Stimulated activated CD8-positive, alpha-beta memory T cell treated with anti-CD3 and anti-CD28 coated beads, Interleukin-12 subunit alpha, Interleukin-12 subunit beta, amount 100 ng/mL, for 4 hours (primary cell): ENCODE measurements at regions not wholly inside any gene's neighbourhood (a gene's known extent, or its start where the extent isn't known, plus 50 kb on each side); places are given as distances from the start of the nearest gene placed in this dataset.

Experiments
- DNase-seq: peaks from one replicate; pipeline ENCODE4 v3.0.0-alpha.2; 2020; ENCODE audit warnings: low read depth

GRCh38 chr10:130799532-130799931 is 512.0 kb downstream of the TCERG1L start:
- no peak for DNase-seq

GRCh38 chr10:130800281-130800680 is 511.2 kb downstream of the TCERG1L start:
- DNase-seq: no peak

DNA sequence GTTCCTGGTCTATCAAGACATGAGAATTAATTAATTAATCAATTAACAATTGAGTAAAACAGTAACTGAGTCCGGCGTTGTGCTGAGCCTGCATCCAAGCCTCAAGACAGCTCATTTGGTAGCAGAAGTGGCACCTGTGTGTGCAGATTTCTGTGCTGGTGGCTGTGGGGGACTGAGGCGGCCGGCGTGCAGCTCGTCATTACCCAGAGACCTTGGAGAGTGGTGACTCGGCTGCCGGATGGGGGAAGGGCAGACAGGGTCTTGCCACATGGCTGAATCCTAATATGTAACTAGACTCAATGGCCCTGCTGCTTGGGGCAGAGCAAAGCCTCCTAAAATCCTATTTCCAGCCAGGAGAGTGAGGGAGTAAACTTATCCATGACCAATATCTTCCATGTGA is 510.2 kb downstream of the TCERG1L start:
- DNase-seq: no peak

DNA sequence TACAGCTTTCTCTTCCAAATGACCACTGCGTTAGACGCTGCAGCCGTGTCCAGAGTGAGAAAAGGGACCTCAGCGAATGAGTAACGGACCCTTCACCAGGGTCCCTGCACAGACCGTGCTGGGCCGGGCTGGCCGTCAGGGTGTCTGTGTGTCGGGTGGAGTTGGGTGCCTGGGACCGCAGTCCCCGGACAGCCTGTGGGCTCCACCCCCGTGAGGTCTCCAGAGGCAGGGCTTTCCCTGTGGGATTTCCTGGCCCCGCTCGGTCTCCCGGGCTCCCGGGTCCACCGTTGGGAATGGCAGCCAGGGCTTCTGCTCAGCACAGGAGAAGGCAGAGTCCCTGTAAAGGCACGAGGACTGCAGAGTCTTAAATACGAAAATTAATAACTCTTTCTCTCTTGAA is 509.7 kb downstream of the TCERG1L start:
- no peak for DNase-seq

DNA sequence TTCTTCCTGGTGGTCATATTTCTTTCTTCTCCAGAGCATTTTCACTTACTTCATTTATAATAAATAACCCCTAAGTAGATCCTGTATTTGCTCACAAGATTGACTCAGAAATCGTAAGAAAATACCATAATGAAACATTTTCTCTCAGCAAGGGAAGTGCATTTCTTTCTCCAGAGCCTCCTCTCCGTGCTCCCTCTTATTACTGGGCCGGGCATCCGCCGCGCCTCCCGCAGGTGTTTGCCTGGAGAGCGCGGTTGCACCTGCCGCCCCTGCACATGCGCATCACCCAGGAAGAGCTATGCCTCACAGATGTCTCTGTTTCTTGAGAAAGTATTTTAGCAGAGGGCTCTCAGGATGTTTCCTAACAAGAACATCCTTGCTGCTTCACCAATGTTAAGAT is 509.2 kb downstream of the TCERG1L start:
- no peak for DNase-seq

DNA sequence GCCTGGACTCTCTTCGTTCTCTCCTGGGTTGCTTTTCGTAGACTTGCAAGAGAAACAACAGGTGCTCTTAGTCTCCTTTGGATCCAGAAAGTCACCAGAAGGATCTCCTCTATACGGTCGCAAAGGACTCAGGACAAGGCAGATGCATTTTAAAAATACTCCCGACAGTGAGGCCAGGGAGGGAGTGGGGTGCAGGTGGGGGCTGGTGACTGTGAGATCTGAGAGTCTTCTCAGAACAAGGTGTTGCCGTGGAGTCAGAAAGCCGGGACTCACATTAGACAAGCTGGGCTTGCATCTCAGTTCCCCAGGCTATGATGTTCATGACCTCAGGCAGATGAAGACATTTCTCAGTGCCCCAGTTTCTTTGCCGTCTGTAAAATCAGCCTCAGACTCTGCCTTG is 507.2 kb downstream of the TCERG1L start:
- no peak for DNase-seq

- DNase-seq: no peak
These were observed 506.5 kb downstream of the TCERG1L start for GRCh38 chr10:130804778-130805634.

GRCh38 chr10:130805635-130806030 is 505.9 kb downstream of the TCERG1L start:
- no peak for DNase-seq

- no peak for DNase-seq
These were observed 505.1 kb downstream of the TCERG1L start for GRCh38 chr10:130806426-130806825.

- DNase-seq: no peak
These were observed 504.4 kb downstream of the TCERG1L start for GRCh38 chr10:130807096-130807495.

DNA sequence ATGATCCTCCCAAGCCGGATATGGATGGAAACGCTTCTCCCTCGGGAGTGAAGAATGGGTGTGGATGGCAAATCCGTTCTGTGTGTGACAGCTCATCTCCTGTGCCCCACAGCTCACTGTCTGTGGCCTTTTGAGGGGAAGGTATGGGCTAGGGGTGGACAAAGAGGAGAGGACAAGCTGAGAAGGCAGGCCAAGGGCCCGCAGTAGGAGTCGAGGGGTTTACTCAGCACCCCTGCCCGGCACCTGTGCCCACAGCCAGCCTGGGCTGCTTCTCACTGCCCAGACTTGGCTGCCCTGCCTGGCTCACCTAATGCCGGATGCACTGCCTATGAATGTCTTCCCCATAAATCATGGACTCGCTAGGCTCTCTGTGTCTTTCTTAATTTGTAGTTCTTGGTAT is 503.8 kb downstream of the TCERG1L start:
- DNase-seq: no peak

GRCh38 chr10:130808243-130808642 is 503.3 kb downstream of the TCERG1L start:
- no peak for DNase-seq

DNA sequence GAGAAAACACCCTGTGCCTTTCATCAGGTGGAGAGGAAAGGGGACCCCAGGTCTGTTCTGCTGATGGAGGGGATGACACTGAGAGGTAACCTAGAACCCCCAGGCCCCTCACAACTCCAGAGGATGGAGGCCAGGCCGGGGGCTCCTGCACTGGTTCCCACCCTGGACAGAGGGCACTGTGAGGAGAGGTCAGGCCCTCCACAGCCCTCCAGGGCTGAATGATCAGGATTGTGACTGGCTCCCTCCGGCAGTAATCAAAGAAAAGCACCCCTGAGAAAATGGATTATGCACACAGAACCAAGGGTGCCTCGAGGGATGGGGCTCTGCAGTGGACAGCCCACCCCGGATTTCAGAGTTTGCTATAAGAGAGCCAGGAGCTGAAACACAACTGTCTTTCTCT is 502.8 kb downstream of the TCERG1L start:
- DNase-seq: no peak

DNA sequence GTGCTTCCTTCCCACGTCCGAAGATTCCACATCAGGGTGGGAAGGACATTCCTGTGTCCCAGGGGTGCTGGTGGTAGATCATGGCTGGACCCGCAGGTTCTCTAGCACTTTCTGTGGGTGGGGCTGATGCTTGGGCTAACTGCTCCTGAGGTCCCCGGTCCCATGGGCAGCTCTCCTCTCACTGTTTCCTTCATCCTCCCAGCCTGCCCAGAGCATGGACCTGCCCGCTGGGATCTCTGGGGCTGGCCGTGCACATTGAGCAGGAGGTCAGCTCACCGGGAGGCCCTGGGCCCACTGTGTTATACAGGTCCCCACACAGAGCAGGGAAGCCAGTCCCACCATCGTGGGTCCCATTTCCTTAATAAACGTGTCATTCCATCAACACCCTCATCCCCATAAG is 502.3 kb downstream of the TCERG1L start:
- no peak for DNase-seq

DNA sequence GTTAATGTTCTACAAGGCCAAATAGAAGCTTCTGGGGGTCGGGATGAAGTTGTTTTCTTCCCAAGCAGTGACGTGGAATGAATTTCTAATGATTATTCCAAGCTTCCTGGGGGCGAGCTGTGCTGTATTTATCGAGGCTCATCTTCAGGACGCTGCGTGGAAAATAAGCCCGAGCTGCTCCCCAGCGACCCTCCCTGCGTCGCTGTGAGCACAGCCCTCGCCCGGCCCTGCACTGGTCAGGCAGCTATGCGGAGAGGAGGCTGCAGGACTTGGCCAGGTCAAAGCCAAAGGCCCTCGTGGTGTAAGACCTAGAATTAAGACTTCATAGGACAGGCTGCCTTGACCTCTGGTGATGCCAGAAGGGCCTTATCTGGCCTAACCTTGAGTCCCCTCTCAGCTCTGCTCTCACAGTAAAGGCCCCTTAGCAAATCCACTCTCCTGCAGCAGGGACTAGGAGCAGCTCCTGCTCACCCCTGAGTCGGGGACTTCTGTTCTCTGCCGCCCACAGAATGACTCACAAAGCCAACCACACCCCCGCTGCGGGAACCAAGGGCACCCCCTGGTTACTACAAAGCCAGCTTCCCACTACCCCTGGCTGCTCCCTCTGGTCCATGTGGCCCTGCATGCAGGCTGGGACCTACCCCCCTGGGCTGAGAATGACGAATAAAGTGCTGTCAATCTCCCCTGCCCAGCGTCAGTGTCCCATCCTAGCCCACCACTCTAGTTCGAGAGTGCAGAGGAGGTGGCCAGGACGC is 501.6 kb downstream of the TCERG1L start:
- DNase-seq: no peak

GRCh38 chr10:130810856-130811255 is 500.7 kb downstream of the TCERG1L start:
- no peak for DNase-seq

- no peak for DNase-seq
These were observed 499.0 kb downstream of the TCERG1L start for GRCh38 chr10:130812381-130813148.

GRCh38 chr10:130814610-130815009 is 496.9 kb downstream of the TCERG1L start:
- no peak for DNase-seq

DNA sequence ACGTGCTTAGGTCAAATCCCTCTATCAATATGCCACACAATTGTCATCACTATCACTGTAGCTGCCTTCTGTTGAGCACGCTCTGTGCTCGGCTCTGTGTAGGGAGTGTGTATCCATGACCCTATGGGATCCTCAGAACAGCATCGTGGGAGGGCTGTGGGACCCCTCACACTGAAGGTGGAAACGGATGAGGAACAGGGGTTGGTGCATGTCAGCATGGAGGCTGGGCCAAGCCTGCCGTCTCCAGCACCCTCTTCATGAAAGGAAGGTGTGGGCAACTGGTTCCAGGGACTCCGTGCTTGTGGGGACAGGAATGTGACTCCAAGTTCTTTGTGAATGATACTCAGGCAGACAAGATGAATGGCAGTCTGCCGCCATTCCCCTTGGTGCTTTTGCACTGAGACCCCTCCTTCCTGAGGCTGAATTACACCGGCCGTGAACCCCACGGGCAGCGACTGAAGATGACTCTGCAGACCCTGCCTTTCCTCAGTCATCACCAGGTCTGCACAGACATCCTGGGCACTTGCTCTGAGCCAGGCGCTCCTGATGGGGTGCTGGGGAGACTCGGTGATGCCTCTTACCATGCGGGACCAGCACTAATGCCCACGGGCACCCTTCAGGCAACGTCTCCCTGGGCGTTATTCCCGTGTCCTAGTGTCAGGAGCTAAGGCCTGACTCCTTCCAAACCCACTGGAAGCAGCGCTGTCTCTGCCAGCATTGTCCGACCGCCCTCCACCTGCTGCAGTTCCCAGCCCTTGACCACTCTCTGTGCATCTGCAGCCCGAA is 495.2 kb downstream of the TCERG1L start:
- no peak for DNase-seq

GRCh38 chr10:130817046-130817624 is 494.4 kb downstream of the TCERG1L start:
- DNase-seq: no peak

DNA sequence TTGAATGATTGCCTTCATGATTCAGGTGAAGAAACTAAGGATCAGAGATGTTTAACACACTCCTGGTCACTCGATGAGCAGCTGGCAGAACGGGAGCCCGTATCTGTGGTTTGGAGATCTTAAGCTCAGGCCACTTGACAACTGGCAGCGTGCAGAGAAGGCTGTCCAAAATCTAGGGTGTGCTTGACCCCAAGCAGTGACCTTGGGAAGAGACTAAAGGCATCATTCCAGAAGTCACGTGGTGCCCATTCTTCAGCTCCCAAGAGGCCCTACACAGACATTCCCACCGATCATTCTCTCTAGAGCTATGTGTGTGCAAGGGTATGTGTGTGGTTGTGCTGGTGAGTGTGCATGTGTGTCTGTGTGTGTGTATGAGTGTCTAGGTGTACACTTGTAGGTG is 493.8 kb downstream of the TCERG1L start:
- DNase-seq: no peak
